GM12878 (cell line): ENCODE measurements at regions not wholly inside any gene's neighbourhood (a gene's known extent, or its start where the extent isn't known, plus 50 kb on each side); places are given as distances from the start of the nearest gene placed in this dataset.

Experiments
- ATAC-seq: fragments of 200-7000 bp; cut with Tn5 transposase; 3 replicates; pipeline ENCODE4 v1.9.1; 2020; ENCODE audit warnings: mild to moderate bottlenecking, moderate library complexity
- BruUV-seq: library from RNA; stranded (reverse); fragments of 400-500 nt; replicated peaks from 2 replicates; lab custom pipeline; 2021; lab: Mats Ljungman, UMichigan
- CTCF ChIA-PET: fragments of 300-600 bp; sonication (Branson Sonifier 250); formaldehyde crosslinking; extraction: SDS; loops from one replicate; lab custom pipeline; 2021; ENCODE audit warnings: inconsistent platforms; lab: Yijun Ruan, JAX
- POLR2A ChIA-PET: fragments of 350-600 bp; formaldehyde crosslinking; extraction: SDS; loops from one replicate; lab custom pipeline; 2021; ENCODE audit warnings: inconsistent platforms; lab: Charles Lee
- RAD21 ChIA-PET: fragments of 300-600 bp; sonication (Branson Sonifier 250); formaldehyde crosslinking; loops from one replicate; lab custom pipeline; 2023; ENCODE audit warnings: antibody characterized with exemption; ENCODE audit not compliant: unreplicated experiment; lab: Charles Lee
- SMC1A ChIA-PET: fragments of 300-600 bp; sonication (Branson Sonifier 250); formaldehyde crosslinking; loops from one replicate; lab custom pipeline; 2023; ENCODE audit not compliant: unreplicated experiment, uncharacterized antibody; lab: Charles Lee
- DNase-seq: peaks from one replicate; pipeline ENCODE4 v3.0.0-alpha.2; 2011; ENCODE audit warnings: low read depth, low spot score
- FAIRE-seq: peaks from 3 replicates; lab custom pipeline; 2011; peaks lifted over from hg19 to GRCh38; lab: Jason Lieb, UNC
- H2AFZ ChIP-seq: 2 replicates; pipeline ENCODE4 v1.6.0; 2011; ENCODE audit warnings: low read depth, low read length, control low read depth; ENCODE audit not compliant: control insufficient read depth
- H3K27ac ChIP-seq: 2 replicates; pipeline ENCODE4 v1.5.1; 2011; ENCODE audit warnings: control low read depth; ENCODE audit not compliant: control insufficient read depth, insufficient read depth
- H3K27me3 ChIP-seq, 2 experiments: replicated peaks in 1 of 2; 2 replicates each; pipeline versions ENCODE4 v1.6.0 to v1.6.1; 2011; ENCODE audit warnings: low read length in 1 of 2; ENCODE audit not compliant: control insufficient read depth in 2 of 2, insufficient read depth in 2 of 2
- H3K36me3 ChIP-seq, 2 experiments: 2 replicates each; pipeline ENCODE4 v1.5.1; 2011; ENCODE audit warnings: low read length in 1 of 2; ENCODE audit not compliant: control insufficient read depth in 2 of 2, insufficient read depth in 2 of 2
- H3K4me1 ChIP-seq: 2 replicates; pipeline ENCODE4 v1.6.1; 2011; ENCODE audit warnings: mild to moderate bottlenecking, low read length, moderate library complexity, mixed read lengths; ENCODE audit not compliant: control insufficient read depth, insufficient read depth
- H3K4me2 ChIP-seq: 2 replicates; pipeline ENCODE4 v1.6.0; 2011; ENCODE audit warnings: control low read depth; ENCODE audit not compliant: control insufficient read depth, insufficient read depth
- H3K4me3 ChIP-seq: fragments of 200-600 bp; sonication (generic); 2 replicates; pipeline ENCODE4 v1.5.1; 2016
- H3K79me2 ChIP-seq: 2 replicates; pipeline ENCODE4 v1.6.0; 2011; ENCODE audit warnings: low read length; ENCODE audit not compliant: control insufficient read depth, insufficient read depth
- H3K9ac ChIP-seq: 2 replicates; pipeline ENCODE4 v1.8.0; 2011; ENCODE audit warnings: low read length, control low read depth, mixed read lengths; ENCODE audit not compliant: control insufficient read depth, insufficient read depth
- H3K9me3 ChIP-seq: replicated peaks from 3 replicates; pipeline ENCODE4 v1.5.1; 2011; ENCODE audit warnings: mild to moderate bottlenecking, low read length; ENCODE audit not compliant: control insufficient read depth, insufficient read depth
- H4K20me1 ChIP-seq: 2 replicates; pipeline ENCODE4 v1.6.0; 2011; ENCODE audit not compliant: control insufficient read depth, insufficient read depth
- MEF2A ChIP-seq: IDR thresholded peaks from 2 replicates; pipeline ENCODE4 v1.6.1; 2011; ENCODE audit warnings: low read depth, mild to moderate bottlenecking, low read length, moderate library complexity; ENCODE audit not compliant: insufficient read depth
- PAX8 ChIP-seq: fragments of 450-650 bp; IDR thresholded peaks from 2 replicates; pipeline ENCODE4 v1.6.1; 2017; ENCODE audit warnings: mild to moderate bottlenecking, moderate library complexity
- RAD21 ChIP-seq: IDR thresholded peaks from 2 replicates; pipeline ENCODE4 v1.6.1; 2011; ENCODE audit warnings: mild to moderate bottlenecking, low read depth, low read length, moderate library complexity; ENCODE audit not compliant: insufficient read depth
- SMAD5 ChIP-seq: IDR thresholded peaks from 2 replicates; pipeline ENCODE4 v1.6.1; 2016; ENCODE audit warnings: antibody characterized with exemption, low read depth
- ZNF622 ChIP-seq: fragments of 450-650 bp; IDR thresholded peaks from 2 replicates; pipeline ENCODE4 v1.6.1; 2017; ENCODE audit warnings: mild to moderate bottlenecking, inconsistent platforms
- WGBS: methylation state at CpG from one replicate; pipeline ENCODE4 v1.1.6; 2016; ENCODE audit warnings: low lambda C conversion rate; ENCODE audit not compliant: insufficient replicate concordance, insufficient coverage; ENCODE audit errors: missing lambda C conversion rate; 5-methylcytosine and 5-hydroxymethylcytosine counted together
- in situ Hi-C: fragments of 300-500 bp; cut with MboI; formaldehyde crosslinking; loops from 9 replicates; pipeline ENCODE4 v1.14.3; 2018; ENCODE audit warnings: mixed read lengths
- intact Hi-C: fragments of 100-400 bp; cut with micrococcal nuclease; formaldehyde crosslinking; loops from one replicate; pipeline ENCODE4 v1.14.2; 2022; ENCODE audit not compliant: unreplicated experiment
- TF ChIP-seq, protein P1 (sequence below): fragments of 450-650 bp; formaldehyde crosslinking; IDR thresholded peaks from 2 replicates; pipeline ENCODE4 v1.4.0; 2022; ENCODE audit warnings: mild to moderate bottlenecking, moderate library complexity
- TF ChIP-seq, protein P2 (sequence below), 3 experiments: IDR thresholded peaks in 2 of 3; conservative IDR thresholded peaks in 1 of 3; 2 replicates each; pipeline ENCODE4 v1.5.1; 2011; ENCODE audit warnings: low read depth in 3 of 3, low read length in 3 of 3, mild to moderate bottlenecking in 3 of 3, control low read depth in 2 of 3, moderate library complexity in 2 of 3, inconsistent platforms in 1 of 3, mixed read lengths in 1 of 3; ENCODE audit not compliant: control insufficient read depth in 2 of 3, insufficient read depth in 1 of 3; ENCODE audit errors: extremely low read depth in 1 of 3
- TF ChIP-seq, protein P3 (sequence below): IDR thresholded peaks from 2 replicates; pipeline ENCODE4 v1.6.1; 2012; ENCODE audit warnings: low read depth, low read length, improper control_type of control experiment
- TF ChIP-seq, protein P4 (sequence below): IDR thresholded peaks from 2 replicates; pipeline ENCODE4 v1.6.1; 2011; ENCODE audit warnings: mild to moderate bottlenecking, low read depth, low read length, moderate library complexity; ENCODE audit not compliant: insufficient replicate concordance
- TF ChIP-seq, protein P5 (sequence below): IDR thresholded peaks from 2 replicates; pipeline ENCODE4 v1.6.1; 2011; ENCODE audit warnings: borderline replicate concordance, low read depth, mild to moderate bottlenecking, moderate library complexity, low read length; ENCODE audit not compliant: insufficient read depth, poor library complexity, severe bottlenecking

DNA sequence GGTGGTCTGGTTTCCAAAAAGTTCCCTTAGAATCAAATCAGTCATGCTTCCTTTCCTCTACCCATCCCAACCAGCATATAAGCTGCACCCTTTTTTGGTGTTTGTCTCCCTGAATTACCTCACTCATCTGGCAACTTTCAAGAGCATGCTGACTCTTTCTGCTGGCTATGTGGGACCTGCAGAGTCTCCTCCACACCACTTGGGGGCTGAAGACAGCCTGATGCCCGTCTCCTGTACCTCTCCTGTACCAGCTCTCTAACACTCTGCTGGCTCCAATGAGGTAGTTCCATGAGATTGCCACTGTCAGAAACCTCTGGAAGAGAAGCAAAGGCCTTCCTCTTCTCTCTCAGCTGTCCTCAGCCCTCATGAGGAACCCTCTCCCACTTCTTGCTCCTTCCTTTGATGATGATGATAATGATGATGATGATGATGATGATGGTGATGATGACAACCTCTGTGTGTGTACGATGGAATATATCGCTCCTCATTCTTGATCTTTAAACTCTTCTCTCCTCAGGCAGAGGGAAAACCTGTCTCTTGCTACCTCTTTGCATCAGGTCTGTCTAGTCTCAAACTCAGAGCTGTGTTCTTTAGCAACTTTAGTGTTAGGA lies 257.5 kb downstream of the ZNF621 start:
- ChIA-PET CTCF (no interaction called here), SMC1A (interaction anchor here (0.6 to 0.7 kb wide), 2 partner anchors 94 to 148 kb away, joined by 3 to 4 read pairs; no protein-coding TSS in a partner anchor), RAD21 (no interaction called here), POLR2A (no interaction called here)
- Histone ChIP-seq H3K27ac (no peak overlapping the region), H3K79me2 (no peaks in the 10 kb centered on the region), H3K9me3 (no peaks in the 10 kb centered on the region; the same call in 2 of the 3 replicates), H2AFZ (no peak overlapping the region), H3K27me3 (no peaks in the 10 kb centered on the region), H3K36me3 (no peaks in the 10 kb centered on the region), H3K9ac (no peak overlapping the region), H3K4me1 (no peaks in the 10 kb centered on the region), H3K4me2 (no peak overlapping the region), H3K4me3 (no peak overlapping the region), H4K20me1 (no peaks in the 10 kb centered on the region; the same call in 1 of the 2 replicates)
- no peak for FAIRE-seq
- ATAC-seq = peak; percentile 76
- 56% methylated on average over 3 of the region's 3 CpGs for WGBS
- BruUV-seq = no TSS peak
- DNase-seq = no peak
- in situ Hi-C loops (no loop called here), intact Hi-C loops (loop anchor here (1.0 kb wide), 1 partner anchor 189 kb away; no protein-coding TSS in a partner anchor)
- TF ChIP-seq, protein P1, sequence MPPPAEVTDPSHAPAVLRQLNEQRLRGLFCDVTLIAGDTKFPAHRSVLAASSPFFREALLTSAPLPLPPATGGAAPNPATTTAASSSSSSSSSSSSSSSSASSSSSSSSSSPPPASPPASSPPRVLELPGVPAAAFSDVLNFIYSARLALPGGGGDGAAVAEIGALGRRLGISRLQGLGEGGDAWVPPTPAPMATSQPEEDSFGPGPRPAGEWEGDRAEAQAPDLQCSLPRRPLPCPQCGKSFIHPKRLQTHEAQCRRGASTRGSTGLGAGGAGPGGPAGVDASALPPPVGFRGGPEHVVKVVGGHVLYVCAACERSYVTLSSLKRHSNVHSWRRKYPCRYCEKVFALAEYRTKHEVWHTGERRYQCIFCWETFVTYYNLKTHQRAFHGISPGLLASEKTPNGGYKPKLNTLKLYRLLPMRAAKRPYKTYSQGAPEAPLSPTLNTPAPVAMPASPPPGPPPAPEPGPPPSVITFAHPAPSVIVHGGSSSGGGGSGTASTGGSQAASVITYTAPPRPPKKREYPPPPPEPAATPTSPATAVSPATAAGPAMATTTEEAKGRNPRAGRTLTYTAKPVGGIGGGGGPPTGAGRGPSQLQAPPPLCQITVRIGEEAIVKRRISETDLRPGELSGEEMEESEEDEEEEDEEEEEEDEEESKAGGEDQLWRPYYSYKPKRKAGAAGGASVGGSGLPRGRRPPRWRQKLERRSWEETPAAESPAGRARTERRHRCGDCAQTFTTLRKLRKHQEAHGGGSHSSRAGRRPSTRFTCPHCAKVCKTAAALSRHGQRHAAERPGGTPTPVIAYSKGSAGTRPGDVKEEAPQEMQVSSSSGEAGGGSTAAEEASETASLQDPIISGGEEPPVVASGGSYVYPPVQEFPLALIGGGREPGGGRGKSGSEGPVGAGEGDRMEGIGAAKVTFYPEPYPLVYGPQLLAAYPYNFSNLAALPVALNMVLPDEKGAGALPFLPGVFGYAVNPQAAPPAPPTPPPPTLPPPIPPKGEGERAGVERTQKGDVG = no peak
- TF ChIP-seq, protein P2, sequence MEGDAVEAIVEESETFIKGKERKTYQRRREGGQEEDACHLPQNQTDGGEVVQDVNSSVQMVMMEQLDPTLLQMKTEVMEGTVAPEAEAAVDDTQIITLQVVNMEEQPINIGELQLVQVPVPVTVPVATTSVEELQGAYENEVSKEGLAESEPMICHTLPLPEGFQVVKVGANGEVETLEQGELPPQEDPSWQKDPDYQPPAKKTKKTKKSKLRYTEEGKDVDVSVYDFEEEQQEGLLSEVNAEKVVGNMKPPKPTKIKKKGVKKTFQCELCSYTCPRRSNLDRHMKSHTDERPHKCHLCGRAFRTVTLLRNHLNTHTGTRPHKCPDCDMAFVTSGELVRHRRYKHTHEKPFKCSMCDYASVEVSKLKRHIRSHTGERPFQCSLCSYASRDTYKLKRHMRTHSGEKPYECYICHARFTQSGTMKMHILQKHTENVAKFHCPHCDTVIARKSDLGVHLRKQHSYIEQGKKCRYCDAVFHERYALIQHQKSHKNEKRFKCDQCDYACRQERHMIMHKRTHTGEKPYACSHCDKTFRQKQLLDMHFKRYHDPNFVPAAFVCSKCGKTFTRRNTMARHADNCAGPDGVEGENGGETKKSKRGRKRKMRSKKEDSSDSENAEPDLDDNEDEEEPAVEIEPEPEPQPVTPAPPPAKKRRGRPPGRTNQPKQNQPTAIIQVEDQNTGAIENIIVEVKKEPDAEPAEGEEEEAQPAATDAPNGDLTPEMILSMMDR (IDR thresholded peaks at IDR 0.05 in 2 of 3, conservative IDR thresholded peaks at IDR 0.05 in 1 of 3; ENCODE audit: control insufficient read depth in 2 of 3, extremely low read depth in 1 of 3, insufficient read depth in 1 of 3, low read depth in 3 of 3, low read length in 3 of 3) = peak in 2 of 3 experiments; percentile 20 to 36; a peak in 3 of 6 replicates
- TF ChIP-seq, protein P3, sequence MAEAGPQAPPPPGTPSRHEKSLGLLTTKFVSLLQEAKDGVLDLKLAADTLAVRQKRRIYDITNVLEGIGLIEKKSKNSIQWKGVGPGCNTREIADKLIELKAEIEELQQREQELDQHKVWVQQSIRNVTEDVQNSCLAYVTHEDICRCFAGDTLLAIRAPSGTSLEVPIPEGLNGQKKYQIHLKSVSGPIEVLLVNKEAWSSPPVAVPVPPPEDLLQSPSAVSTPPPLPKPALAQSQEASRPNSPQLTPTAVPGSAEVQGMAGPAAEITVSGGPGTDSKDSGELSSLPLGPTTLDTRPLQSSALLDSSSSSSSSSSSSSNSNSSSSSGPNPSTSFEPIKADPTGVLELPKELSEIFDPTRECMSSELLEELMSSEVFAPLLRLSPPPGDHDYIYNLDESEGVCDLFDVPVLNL = no peak
- TF ChIP-seq SMAD5 = no peak
- TF ChIP-seq, protein P4, sequence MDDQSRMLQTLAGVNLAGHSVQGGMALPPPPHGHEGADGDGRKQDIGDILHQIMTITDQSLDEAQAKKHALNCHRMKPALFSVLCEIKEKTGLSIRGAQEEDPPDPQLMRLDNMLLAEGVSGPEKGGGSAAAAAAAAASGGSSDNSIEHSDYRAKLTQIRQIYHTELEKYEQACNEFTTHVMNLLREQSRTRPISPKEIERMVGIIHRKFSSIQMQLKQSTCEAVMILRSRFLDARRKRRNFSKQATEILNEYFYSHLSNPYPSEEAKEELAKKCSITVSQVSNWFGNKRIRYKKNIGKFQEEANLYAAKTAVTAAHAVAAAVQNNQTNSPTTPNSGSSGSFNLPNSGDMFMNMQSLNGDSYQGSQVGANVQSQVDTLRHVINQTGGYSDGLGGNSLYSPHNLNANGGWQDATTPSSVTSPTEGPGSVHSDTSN = no peak
- TF ChIP-seq ZNF622 = no peak
- TF ChIP-seq, protein P5, sequence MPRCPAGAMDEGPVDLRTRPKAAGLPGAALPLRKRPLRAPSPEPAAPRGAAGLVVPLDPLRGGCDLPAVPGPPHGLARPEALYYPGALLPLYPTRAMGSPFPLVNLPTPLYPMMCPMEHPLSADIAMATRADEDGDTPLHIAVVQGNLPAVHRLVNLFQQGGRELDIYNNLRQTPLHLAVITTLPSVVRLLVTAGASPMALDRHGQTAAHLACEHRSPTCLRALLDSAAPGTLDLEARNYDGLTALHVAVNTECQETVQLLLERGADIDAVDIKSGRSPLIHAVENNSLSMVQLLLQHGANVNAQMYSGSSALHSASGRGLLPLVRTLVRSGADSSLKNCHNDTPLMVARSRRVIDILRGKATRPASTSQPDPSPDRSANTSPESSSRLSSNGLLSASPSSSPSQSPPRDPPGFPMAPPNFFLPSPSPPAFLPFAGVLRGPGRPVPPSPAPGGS = no peak
- TF ChIP-seq RAD21 = peak; percentile 32; the same call in 1 of the 2 replicates
- TF ChIP-seq MEF2A = no peak
- TF ChIP-seq PAX8 = no peak
